ENCODE measurements at regions not wholly inside any gene's neighbourhood (a gene's known extent, or its start where the extent isn't known, plus 50 kb on each side); places are given as distances from the start of the nearest gene placed in this dataset.

- DNase-seq (ENCODE audit: low spot score) (no peak), ATAC-seq (no peak), FAIRE-seq (no peak)
- no peak overlapping the region for H2AFZ ChIP-seq (ENCODE audit: low read length)
- no peak overlapping the region for H3K4me2 ChIP-seq (ENCODE audit: low read depth, low read length)
- H3K9me3 ChIP-seq (ENCODE audit: low read length) = peaks cover 9% of the 10 kb centered on the region; the same call in 1 of the 2 replicates
- H3K4me3 ChIP-seq (replicated peaks in 1 of 3; ENCODE audit: insufficient read depth in 1 of 3, low read depth in 2 of 3, low read length in 3 of 3) = no peak overlapping the region
- H3K79me2 ChIP-seq (ENCODE audit: insufficient read depth, low read length) = no peaks in the 10 kb centered on the region
- H3K9ac ChIP-seq (ENCODE audit: insufficient read depth, low read depth, low read length) = no peak overlapping the region
- H3K4me1 ChIP-seq (ENCODE audit: insufficient read depth, low read length) = no peaks in the 10 kb centered on the region
- intact Hi-C loops (cut with micrococcal nuclease; ENCODE audit: unreplicated experiment) (no loop called here), in situ Hi-C loops (cut with HindIII; ENCODE audit: extremely low pct_ligation_motif_present, low pct_unique_long_range_greater_than_20kb) (no loop called here)
- no peak for TF ChIP-seq ZNF768 (CRISPR knock-in tag; IDR thresholded peaks at IDR 0.05)
- TF ChIP-seq THAP7 (CRISPR knock-in tag; IDR thresholded peaks at IDR 0.05) = no peak
- TF ChIP-seq GZF1 (CRISPR knock-in tag; IDR thresholded peaks at IDR 0.05) = no peak
- peak; percentile 86 for TF ChIP-seq HNRNPK (IDR thresholded peaks at IDR 0.05; ENCODE audit: low read depth, low read length, poor library complexity, severe bottlenecking)
- BruUV-seq (replicated peaks) = no TSS peak
- CTCF ChIA-PET (ENCODE audit: low intra/inter-chr PET ratio, low total read pairs) = no interaction called here
- H4K20me1 ChIP-seq (ENCODE audit: insufficient read depth, low read length) = no peaks in the 10 kb centered on the region
- H3K36me3 ChIP-seq (replicated peaks in 1 of 2; ENCODE audit: control insufficient read depth in 1 of 2, insufficient read depth in 2 of 2, low read length in 2 of 2) = no peaks in the 10 kb centered on the region
- H3K27ac ChIP-seq (ENCODE audit: extremely low read length, insufficient read depth, low read length) = no peak overlapping the region
- POLR2A ChIA-PET = no interaction called here
- no peaks in the 10 kb centered on the region for H3K27me3 ChIP-seq (ENCODE audit: control insufficient read depth in 1 of 2, insufficient read depth in 2 of 2, low read length in 2 of 2)
Measured at GRCh38 chr2:156648522-156648921, 212.3 kb downstream of the GPD2 start.

DNA sequence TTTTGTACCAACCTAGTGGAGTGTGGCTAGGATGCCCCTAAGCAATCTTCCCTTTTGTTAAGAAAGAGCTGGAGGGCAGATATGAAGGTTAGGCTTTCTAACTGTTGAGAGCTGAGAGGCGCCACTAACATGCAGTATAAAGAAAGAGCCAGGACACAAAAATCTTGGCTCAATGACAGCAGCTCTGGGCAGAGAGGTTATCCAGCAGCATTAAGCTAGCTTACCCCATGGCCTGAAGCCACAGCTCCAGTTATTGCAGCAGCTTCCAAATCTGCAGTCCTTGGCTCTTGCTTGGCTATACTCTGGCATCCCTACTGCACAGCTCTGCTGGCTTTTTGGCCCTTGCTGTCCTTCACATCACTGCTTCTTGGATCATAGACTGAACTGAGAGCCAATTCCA is 213.4 kb downstream of the GPD2 start:
- Histone ChIP-seq H3K9ac (ENCODE audit: insufficient read depth, low read depth, low read length) (no peak overlapping the region), H3K4me2 (ENCODE audit: low read depth, low read length) (no peak overlapping the region), H3K27me3 (ENCODE audit: control insufficient read depth in 1 of 2, insufficient read depth in 2 of 2, low read length in 2 of 2) (no peaks in the 10 kb centered on the region), H3K27ac (ENCODE audit: extremely low read length, insufficient read depth, low read length) (no peak overlapping the region), H3K4me3 (replicated peaks in 1 of 3; ENCODE audit: insufficient read depth in 1 of 3, low read depth in 2 of 3, low read length in 3 of 3) (no peak overlapping the region), H4K20me1 (ENCODE audit: insufficient read depth, low read length) (no peaks in the 10 kb centered on the region), H2AFZ (ENCODE audit: low read length) (no peak overlapping the region), H3K9me3 (ENCODE audit: low read length) (peaks cover 9% of the 10 kb centered on the region; the same call in 1 of the 2 replicates), H3K36me3 (replicated peaks in 1 of 2; ENCODE audit: control insufficient read depth in 1 of 2, insufficient read depth in 2 of 2, low read length in 2 of 2) (no peaks in the 10 kb centered on the region), H3K79me2 (ENCODE audit: insufficient read depth, low read length) (no peaks in the 10 kb centered on the region), H3K4me1 (ENCODE audit: insufficient read depth, low read length) (no peaks in the 10 kb centered on the region)
- no TSS peak for BruUV-seq (replicated peaks)
- no peak for FAIRE-seq
- no peak for ATAC-seq
- in situ Hi-C loops (cut with HindIII; ENCODE audit: extremely low pct_ligation_motif_present, low pct_unique_long_range_greater_than_20kb) (no loop called here), intact Hi-C loops (cut with micrococcal nuclease; ENCODE audit: unreplicated experiment) (no loop called here)
- WGBS (ENCODE audit: low lambda C conversion rate) = 11% methylated on average over 1 of the region's 1 CpG
- TF ChIP-seq ZNF883 (CRISPR knock-in tag; IDR thresholded peaks at IDR 0.05; ENCODE audit: not compliant biosample characterization) = no peak
- TF ChIP-seq AHR (CRISPR knock-in tag; IDR thresholded peaks at IDR 0.05) = no peak
- no peak for TF ChIP-seq SP1 (IDR thresholded peaks at IDR 0.05)
- no peak for TF ChIP-seq SP1 (CRISPR knock-in tag; IDR thresholded peaks at IDR 0.05)
- no peak for TF ChIP-seq LCORL (IDR thresholded peaks at IDR 0.05)
- no peak for TF ChIP-seq LCORL (CRISPR knock-in tag; IDR thresholded peaks at IDR 0.05)
- TF ChIP-seq ZNF274 (CRISPR knock-in tag; IDR thresholded peaks at IDR 0.05) = no peak
- TF ChIP-seq ZNF431 (CRISPR knock-in tag; IDR thresholded peaks at IDR 0.05; ENCODE audit: borderline replicate concordance, low read depth) = no peak
- TF ChIP-seq SIN3B (IDR thresholded peaks at IDR 0.05; ENCODE audit: low read length) = no peak
- TF ChIP-seq PAX8 (CRISPR knock-in tag; IDR thresholded peaks at IDR 0.05; ENCODE audit: borderline replicate concordance) = no peak
- TF ChIP-seq, protein P1, sequence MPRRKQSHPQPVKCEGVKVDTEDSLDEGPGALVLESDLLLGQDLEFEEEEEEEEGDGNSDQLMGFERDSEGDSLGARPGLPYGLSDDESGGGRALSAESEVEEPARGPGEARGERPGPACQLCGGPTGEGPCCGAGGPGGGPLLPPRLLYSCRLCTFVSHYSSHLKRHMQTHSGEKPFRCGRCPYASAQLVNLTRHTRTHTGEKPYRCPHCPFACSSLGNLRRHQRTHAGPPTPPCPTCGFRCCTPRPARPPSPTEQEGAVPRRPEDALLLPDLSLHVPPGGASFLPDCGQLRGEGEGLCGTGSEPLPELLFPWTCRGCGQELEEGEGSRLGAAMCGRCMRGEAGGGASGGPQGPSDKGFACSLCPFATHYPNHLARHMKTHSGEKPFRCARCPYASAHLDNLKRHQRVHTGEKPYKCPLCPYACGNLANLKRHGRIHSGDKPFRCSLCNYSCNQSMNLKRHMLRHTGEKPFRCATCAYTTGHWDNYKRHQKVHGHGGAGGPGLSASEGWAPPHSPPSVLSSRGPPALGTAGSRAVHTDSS (CRISPR knock-in tag; conservative IDR thresholded peaks at IDR 0.05) = no peak
- TF ChIP-seq YY1 (IDR thresholded peaks at IDR 0.05; ENCODE audit: insufficient read depth, insufficient replicate concordance, low read depth, low read length) = no peak
- no peak for TF ChIP-seq ZNF451 (CRISPR knock-in tag; IDR thresholded peaks at IDR 0.05)
- CTCF ChIA-PET (ENCODE audit: low intra/inter-chr PET ratio, low total read pairs) = no interaction called here
- POLR2A ChIA-PET = no interaction called here
- DNase-seq (ENCODE audit: low spot score) = no peak

All from HepG2 (cell line).